H9 (cell line): ENCODE measurements at regions not wholly inside any gene's neighbourhood (a gene's known extent, or its start where the extent isn't known, plus 50 kb on each side); places are given as distances from the start of the nearest gene placed in this dataset.

Experiments
- DNase-seq: peaks from one replicate; pipeline ENCODE4 v3.0.0-alpha.2; 2017
- H2AFZ ChIP-seq: one replicate; pipeline ENCODE4 v1.6.1; 2013; ENCODE audit warnings: mild to moderate bottlenecking, low read length, control low read depth, moderate library complexity
- H2AK5ac ChIP-seq: 2 replicates; pipeline ENCODE4 v1.6.1; 2013; ENCODE audit warnings: low read length, control low read depth, mixed read lengths; ENCODE audit not compliant: insufficient read length
- H2BK120ac ChIP-seq: one replicate; pipeline ENCODE4 v1.6.1; 2013; ENCODE audit warnings: low read depth, mild to moderate bottlenecking, low read length, control low read depth, inconsistent platforms; ENCODE audit not compliant: poor library complexity, severe bottlenecking
- H2BK12ac ChIP-seq: 2 replicates; pipeline ENCODE4 v1.6.1; 2013; ENCODE audit warnings: low read length, control low read depth, mixed read lengths, low read depth; ENCODE audit not compliant: insufficient read length
- H2BK15ac ChIP-seq: 2 replicates; pipeline ENCODE4 v1.6.1; 2013; ENCODE audit warnings: low read depth, low read length, control low read depth
- H2BK20ac ChIP-seq: one replicate; pipeline ENCODE4 v1.6.1; 2013; ENCODE audit warnings: low read depth, mild to moderate bottlenecking, low read length, control low read depth, inconsistent platforms; ENCODE audit not compliant: poor library complexity, severe bottlenecking
- H2BK5ac ChIP-seq: 2 replicates; pipeline ENCODE4 v1.6.1; 2013; ENCODE audit warnings: low read length, control low read depth, mixed read lengths; ENCODE audit not compliant: insufficient read length
- H3K14ac ChIP-seq: 2 replicates; pipeline ENCODE4 v1.6.1; 2013; ENCODE audit warnings: low read length, control low read depth; ENCODE audit not compliant: insufficient read depth
- H3K18ac ChIP-seq: 2 replicates; pipeline ENCODE4 v1.6.1; 2013; ENCODE audit warnings: low read depth, mild to moderate bottlenecking, mixed read lengths, low read length, control low read depth; ENCODE audit not compliant: insufficient read length
- H3K23ac ChIP-seq: 2 replicates; pipeline ENCODE4 v1.6.1; 2013; ENCODE audit warnings: low read length, control low read depth, mixed read lengths, low read depth; ENCODE audit not compliant: insufficient read length
- H3K23me2 ChIP-seq: 2 replicates; pipeline ENCODE4 v1.6.1; 2013; ENCODE audit warnings: low read depth, mild to moderate bottlenecking, mixed read lengths, low read length, control low read depth; ENCODE audit not compliant: insufficient read length, poor library complexity, severe bottlenecking
- H3K27ac ChIP-seq: 2 replicates; pipeline ENCODE4 v1.5.1; 2013; ENCODE audit warnings: low read length, control low read depth, mixed read lengths, low read depth; ENCODE audit not compliant: insufficient read length
- H3K27me3 ChIP-seq: 2 replicates; pipeline ENCODE4 v1.6.1; 2013; ENCODE audit warnings: low read length, control low read depth, inconsistent platforms; ENCODE audit not compliant: insufficient read depth
- H3K4ac ChIP-seq: 2 replicates; pipeline ENCODE4 v1.6.1; 2013; ENCODE audit warnings: low read depth, mild to moderate bottlenecking, control low read depth, inconsistent platforms, low read length, moderate library complexity
- H3K4me1 ChIP-seq: 2 replicates; pipeline ENCODE4 v1.6.1; 2013; ENCODE audit warnings: low read length, control low read depth, inconsistent platforms; ENCODE audit not compliant: insufficient read depth
- H3K4me2 ChIP-seq: 2 replicates; pipeline ENCODE4 v1.6.1; 2013; ENCODE audit warnings: low read length, control low read depth, mixed read lengths; ENCODE audit not compliant: insufficient read length, insufficient read depth
- H3K56ac ChIP-seq: 2 replicates; pipeline ENCODE4 v1.6.1; 2013; ENCODE audit warnings: low read depth, mild to moderate bottlenecking, mixed read lengths, low read length, control low read depth; ENCODE audit not compliant: insufficient read length
- H3K79me1 ChIP-seq: 2 replicates; pipeline ENCODE4 v1.6.1; 2013; ENCODE audit warnings: low read depth, mild to moderate bottlenecking, moderate library complexity, low read length, control low read depth, inconsistent platforms; ENCODE audit not compliant: insufficient read depth, poor library complexity, severe bottlenecking
- H3K79me2 ChIP-seq: 2 replicates; pipeline ENCODE4 v1.6.1; 2013; ENCODE audit warnings: low read length, control low read depth, inconsistent platforms; ENCODE audit not compliant: insufficient read depth
- H3K9ac ChIP-seq: 2 replicates; pipeline ENCODE4 v1.6.1; 2013; ENCODE audit warnings: low read length, control low read depth, mixed read lengths; ENCODE audit not compliant: insufficient read length; ENCODE audit errors: extremely low read depth
- H3K9me3 ChIP-seq: one replicate; pipeline ENCODE4 v1.6.1; 2013; ENCODE audit warnings: low read depth, low read length, inconsistent platforms; ENCODE audit not compliant: control insufficient read depth
- H3T11ph ChIP-seq: one replicate; pipeline ENCODE4 v1.6.1; 2013; ENCODE audit warnings: mild to moderate bottlenecking, low read length, control low read depth, inconsistent platforms
- H4K20me1 ChIP-seq: one replicate; pipeline ENCODE4 v1.6.1; 2013; ENCODE audit not compliant: control insufficient read depth, insufficient read length, insufficient read depth
- H4K5ac ChIP-seq: 2 replicates; pipeline ENCODE4 v1.6.1; 2013; ENCODE audit warnings: low read depth, mild to moderate bottlenecking, mixed read lengths, low read length, control low read depth; ENCODE audit not compliant: insufficient read length
- H4K8ac ChIP-seq: replicated peaks from 2 replicates; pipeline ENCODE4 v1.6.1; 2013; ENCODE audit warnings: low read length, control low read depth, mixed read lengths, low read depth; ENCODE audit not compliant: insufficient read length
- H4K91ac ChIP-seq: 2 replicates; pipeline ENCODE4 v1.6.1; 2013; ENCODE audit warnings: low read depth, mild to moderate bottlenecking, moderate library complexity, mixed read lengths, low read length, control low read depth; ENCODE audit not compliant: insufficient read length
- H3K27ac Mint-ChIP-seq, 3 experiments: 2 replicates in 2 of 3; 3 replicates in 1 of 3; pipeline ENCODE4 v1.8.0; 2020 to 2021; ENCODE audit warnings: mixed read lengths in 3 of 3, mild to moderate bottlenecking in 1 of 3, moderate library complexity in 1 of 3
- H3K27me3 Mint-ChIP-seq: 2 replicates; pipeline ENCODE4 v1.8.0; 2021; ENCODE audit warnings: low read depth, mild to moderate bottlenecking, moderate library complexity, mixed read lengths
- H3K36me3 Mint-ChIP-seq, 3 experiments: 2 replicates in 2 of 3; 3 replicates in 1 of 3; pipeline ENCODE4 v1.8.0; 2020 to 2021; ENCODE audit warnings: low read depth in 3 of 3, mixed read lengths in 3 of 3; ENCODE audit not compliant: insufficient read depth in 1 of 3
- H3K4me1 Mint-ChIP-seq, 2 experiments: 2 replicates each; pipeline ENCODE4 v1.8.0; 2020; ENCODE audit warnings: mixed read lengths in 2 of 2
- H3K4me3 Mint-ChIP-seq, 2 experiments: 2 replicates in 1 of 2; 3 replicates in 1 of 2; pipeline ENCODE4 v1.8.0; 2020 to 2021; ENCODE audit warnings: mild to moderate bottlenecking in 2 of 2, mixed read lengths in 2 of 2, moderate library complexity in 1 of 2
- H3K9me3 Mint-ChIP-seq, 2 experiments: 2 replicates in 1 of 2; 3 replicates in 1 of 2; pipeline ENCODE4 v1.8.0; 2020; ENCODE audit warnings: mild to moderate bottlenecking in 2 of 2, mixed read lengths in 2 of 2, moderate library complexity in 1 of 2
- CTCF ChIP-seq: fragments of 200-600 bp; sonication (generic); conservative IDR thresholded peaks from 3 replicates; pipeline ENCODE4 v1.8.0; 2021; ENCODE audit warnings: antibody characterized with exemption, mild to moderate bottlenecking
- WGBS: extraction: QIAGEN DNeasy Blood & Tissue Kit; methylation state at CpG from one replicate; pipeline ENCODE4 v1.1.7; 2013; ENCODE audit warnings: missing lambda C conversion rate, low lambda C conversion rate, mixed read lengths; ENCODE audit not compliant: insufficient read length; ENCODE audit errors: extremely low coverage; 5-methylcytosine and 5-hydroxymethylcytosine counted together

DNA sequence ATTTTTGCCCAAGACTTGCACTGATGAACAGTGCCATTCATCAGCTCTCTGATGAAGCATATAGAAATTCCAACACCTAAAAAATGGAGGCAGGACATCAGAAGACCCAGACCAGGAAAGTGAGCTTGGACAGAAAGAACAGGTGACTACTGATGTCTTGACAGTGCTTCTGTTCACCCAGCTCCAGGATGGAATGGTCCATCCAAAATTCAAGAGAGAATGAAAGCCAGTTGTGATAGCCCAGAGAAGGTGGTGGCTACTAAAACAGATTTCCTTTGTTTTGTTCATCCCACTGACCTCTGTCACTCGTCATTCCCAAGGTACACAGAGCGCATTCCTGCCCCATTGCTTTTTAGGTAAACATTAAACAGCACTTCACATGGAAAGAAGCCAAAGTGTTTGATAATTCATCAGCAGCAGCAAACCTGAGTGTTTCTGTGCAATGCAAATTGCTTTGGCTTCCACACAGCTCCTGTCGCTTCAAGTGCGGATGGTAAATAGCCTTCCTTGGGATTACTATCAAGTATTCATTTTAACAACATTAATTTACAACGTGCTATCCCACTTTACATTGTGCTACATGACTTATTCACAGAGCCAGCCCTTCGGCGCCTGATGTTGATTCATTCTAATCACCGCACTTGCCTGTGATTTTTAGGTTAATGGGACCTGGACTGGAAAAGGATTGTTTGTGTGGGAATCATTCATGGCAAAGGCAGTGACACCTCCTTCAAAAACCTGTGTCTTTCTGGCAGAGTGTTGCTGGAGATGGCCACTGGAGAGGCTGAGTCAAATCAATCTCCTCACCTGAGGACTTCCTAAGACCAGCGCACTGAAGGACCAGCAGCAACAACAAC, 65.1 kb upstream of the TOX3 start:
- DNase-seq = no peak
- no peaks in the 10 kb centered on the region for H3K9me3 Mint-ChIP-seq
- Histone ChIP-seq H2AFZ (no peak overlapping the region), H2BK15ac (no peak overlapping the region), H3K23me2 (no peaks in the 10 kb centered on the region), H3K27ac (no peak overlapping the region), H3K79me1 (no peaks in the 10 kb centered on the region), H3K4me1 (no peaks in the 10 kb centered on the region), H3K79me2 (peaks cover 2% of the 10 kb centered on the region; the same call in 1 of the 2 replicates), H2AK5ac (no peak overlapping the region), H3K18ac (no peak overlapping the region), H4K5ac (no peak overlapping the region), H2BK20ac (no peak overlapping the region), H3T11ph (no peak overlapping the region), H3K9me3 (no peaks in the 10 kb centered on the region), H3K4ac (no peak overlapping the region), H2BK12ac (no peak overlapping the region), H4K8ac (no peak overlapping the region), H3K4me2 (no peak overlapping the region), H2BK120ac (no peak overlapping the region), H3K23ac (no peak overlapping the region), H2BK5ac (no peak overlapping the region), H3K56ac (no peak overlapping the region), H4K20me1 (no peaks in the 10 kb centered on the region), H4K91ac (no peak overlapping the region), H3K9ac (no peak overlapping the region), H3K27me3 (no peaks in the 10 kb centered on the region), H3K14ac (no peak overlapping the region)
- WGBS = no CpG with 5 or more reads among the region's 9 CpGs
- H3K36me3 Mint-ChIP-seq = no peaks in the 10 kb centered on the region
- no peaks in the 10 kb centered on the region for H3K27me3 Mint-ChIP-seq
- H3K4me3 Mint-ChIP-seq = no peak overlapping the region
- H3K27ac Mint-ChIP-seq = no peak overlapping the region
- TF ChIP-seq CTCF = no peak
- H3K4me1 Mint-ChIP-seq = no peaks in the 10 kb centered on the region
